ENCODE measurements at regions not wholly inside any gene's neighbourhood (a gene's known extent, or its start where the extent isn't known, plus 50 kb on each side); places are given as distances from the start of the nearest gene placed in this dataset.
"Not testable (repeated sequence)": the region's sequence is repeated elsewhere in the genome, so short reads cannot be mapped to it uniquely, and the experiment has no call there.

- ATAC-seq (replicated peaks; ENCODE audit: extremely low read depth, poor library complexity, severe bottlenecking) = no peak
Measured at GRCh38 chr5:126044111-126044668, 379.0 kb upstream of the GRAMD2B start.

GRCh38 chr5:126044931-126045565 lies 378.2 kb upstream of the GRAMD2B start:
- Mint-ChIP-seq H3K4me1 (no peaks in the 10 kb centered on the region), H3K36me3 (ENCODE audit: insufficient read depth) (peaks cover 4% of the 10 kb centered on the region), H3K27ac (ENCODE audit: low read depth) (no peak overlapping the region), H3K4me3 (no peak overlapping the region), H3K9me3 (peaks cover 16% of the 10 kb centered on the region), H3K27me3 (no peaks in the 10 kb centered on the region)
- DNase-seq (ENCODE audit: low spot score in 2 of 2) (no peak), ATAC-seq (replicated peaks; ENCODE audit: extremely low read depth, poor library complexity, severe bottlenecking) (no peak)

More at GRCh38 chr5:126044111-126044668, 379.0 kb upstream of the GRAMD2B start:
- Mint-ChIP-seq H3K27me3 (no peaks in the 10 kb centered on the region), H3K9me3 (peaks cover 10% of the 10 kb centered on the region), H3K4me1 (no peaks in the 10 kb centered on the region), H3K36me3 (ENCODE audit: insufficient read depth) (peaks cover 4% of the 10 kb centered on the region), H3K27ac (ENCODE audit: low read depth) (no peak overlapping the region), H3K4me3 (no peak overlapping the region)
- DNase-seq (ENCODE audit: low spot score in 2 of 2) = no peak

GRCh38 chr5:126046318-126046717 lies 376.9 kb upstream of the GRAMD2B start:
- Mint-ChIP-seq H3K27ac (ENCODE audit: low read depth) (no peak overlapping the region), H3K4me3 (no peak overlapping the region), H3K4me1 (no peaks in the 10 kb centered on the region), H3K9me3 (peaks cover 16% of the 10 kb centered on the region), H3K27me3 (no peaks in the 10 kb centered on the region), H3K36me3 (ENCODE audit: insufficient read depth) (peaks cover 4% of the 10 kb centered on the region)
- no peak for ATAC-seq (replicated peaks; ENCODE audit: extremely low read depth, poor library complexity, severe bottlenecking)
- no peak for DNase-seq (ENCODE audit: low spot score in 2 of 2)

GRCh38 chr5:126046846-126047571 lies 376.2 kb upstream of the GRAMD2B start:
- no peak overlapping the region for H3K27ac Mint-ChIP-seq (ENCODE audit: low read depth)
- ATAC-seq (replicated peaks; ENCODE audit: extremely low read depth, poor library complexity, severe bottlenecking) (no peak), DNase-seq (ENCODE audit: low spot score in 2 of 2) (no peak)
- no peaks in the 10 kb centered on the region for H3K27me3 Mint-ChIP-seq
- peaks cover 16% of the 10 kb centered on the region for H3K9me3 Mint-ChIP-seq
- no peak overlapping the region for H3K4me3 Mint-ChIP-seq
- no peaks in the 10 kb centered on the region for H3K4me1 Mint-ChIP-seq
- H3K36me3 Mint-ChIP-seq (ENCODE audit: insufficient read depth) = peaks cover 4% of the 10 kb centered on the region

- H3K4me3 Mint-ChIP-seq = no peak overlapping the region
- no peak for DNase-seq (ENCODE audit: low spot score in 2 of 2)
- no peak overlapping the region for H3K27ac Mint-ChIP-seq (ENCODE audit: low read depth)
- ATAC-seq (replicated peaks; ENCODE audit: extremely low read depth, poor library complexity, severe bottlenecking) = no peak
- peaks cover 20% of the 10 kb centered on the region for H3K9me3 Mint-ChIP-seq
- H3K36me3 Mint-ChIP-seq (ENCODE audit: insufficient read depth) = peaks cover 2% of the 10 kb centered on the region
- no peaks in the 10 kb centered on the region for H3K27me3 Mint-ChIP-seq
- H3K4me1 Mint-ChIP-seq = no peaks in the 10 kb centered on the region
Measured at GRCh38 chr5:126052120-126052519, 371.1 kb upstream of the GRAMD2B start.

- ATAC-seq (replicated peaks; ENCODE audit: extremely low read depth, poor library complexity, severe bottlenecking) (no peak), DNase-seq (ENCODE audit: low spot score in 2 of 2) (no peak)
- H3K27ac Mint-ChIP-seq (ENCODE audit: low read depth) = no peak overlapping the region
- H3K27me3 Mint-ChIP-seq = no peaks in the 10 kb centered on the region
- no peak overlapping the region for H3K4me3 Mint-ChIP-seq
- peaks cover 2% of the 10 kb centered on the region for H3K36me3 Mint-ChIP-seq (ENCODE audit: insufficient read depth)
- no peaks in the 10 kb centered on the region for H3K4me1 Mint-ChIP-seq
- peaks cover 20% of the 10 kb centered on the region for H3K9me3 Mint-ChIP-seq
Measured at GRCh38 chr5:126052791-126053190, 370.4 kb upstream of the GRAMD2B start.

GRCh38 chr5:126053630-126054029 lies 369.6 kb upstream of the GRAMD2B start:
- DNase-seq (ENCODE audit: low spot score in 2 of 2) (no peak), ATAC-seq (replicated peaks; ENCODE audit: extremely low read depth, poor library complexity, severe bottlenecking) (no peak)
- no peak overlapping the region for H3K4me3 Mint-ChIP-seq
- H3K27ac Mint-ChIP-seq (ENCODE audit: low read depth) = no peak overlapping the region
- peaks cover under 1% of the 10 kb centered on the region for H3K36me3 Mint-ChIP-seq (ENCODE audit: insufficient read depth)
- peaks cover 16% of the 10 kb centered on the region for H3K9me3 Mint-ChIP-seq
- H3K27me3 Mint-ChIP-seq = no peaks in the 10 kb centered on the region
- no peaks in the 10 kb centered on the region for H3K4me1 Mint-ChIP-seq

- Mint-ChIP-seq H3K36me3 (ENCODE audit: insufficient read depth) (no peaks in the 10 kb centered on the region), H3K27me3 (no peaks in the 10 kb centered on the region), H3K4me1 (no peaks in the 10 kb centered on the region), H3K4me3 (no peak overlapping the region), H3K9me3 (peaks cover 15% of the 10 kb centered on the region), H3K27ac (ENCODE audit: low read depth) (no peak overlapping the region)
- DNase-seq (ENCODE audit: low spot score in 2 of 2) (no peak), ATAC-seq (replicated peaks; ENCODE audit: extremely low read depth, poor library complexity, severe bottlenecking) (no peak)
Measured at GRCh38 chr5:126054577-126055347, 368.4 kb upstream of the GRAMD2B start.

- no peaks in the 10 kb centered on the region for H3K4me1 Mint-ChIP-seq
- ATAC-seq (replicated peaks; ENCODE audit: extremely low read depth, poor library complexity, severe bottlenecking) (no peak), DNase-seq (ENCODE audit: low spot score in 2 of 2) (no peak)
- no peak overlapping the region for H3K27ac Mint-ChIP-seq (ENCODE audit: low read depth)
- H3K27me3 Mint-ChIP-seq = no peaks in the 10 kb centered on the region
- H3K36me3 Mint-ChIP-seq (ENCODE audit: insufficient read depth) = no peaks in the 10 kb centered on the region
- H3K9me3 Mint-ChIP-seq = peaks cover 13% of the 10 kb centered on the region
- no peak overlapping the region for H3K4me3 Mint-ChIP-seq
Measured at GRCh38 chr5:126055348-126055729, 367.9 kb upstream of the GRAMD2B start.

- Mint-ChIP-seq H3K9me3 (peaks cover 13% of the 10 kb centered on the region), H3K27me3 (no peaks in the 10 kb centered on the region), H3K4me1 (no peaks in the 10 kb centered on the region), H3K4me3 (no peak overlapping the region), H3K36me3 (ENCODE audit: insufficient read depth) (no peaks in the 10 kb centered on the region), H3K27ac (ENCODE audit: low read depth) (no peak overlapping the region)
- no peak for ATAC-seq (replicated peaks; ENCODE audit: extremely low read depth, poor library complexity, severe bottlenecking)
- DNase-seq (ENCODE audit: low spot score in 2 of 2) = no peak
Measured at GRCh38 chr5:126056352-126056751, 366.9 kb upstream of the GRAMD2B start.

GRCh38 chr5:126056851-126057622 lies 366.2 kb upstream of the GRAMD2B start:
- no peaks in the 10 kb centered on the region for H3K4me1 Mint-ChIP-seq
- no peak for DNase-seq (ENCODE audit: low spot score in 2 of 2)
- H3K4me3 Mint-ChIP-seq = no peak overlapping the region
- H3K27me3 Mint-ChIP-seq = no peaks in the 10 kb centered on the region
- no peak overlapping the region for H3K27ac Mint-ChIP-seq (ENCODE audit: low read depth)
- peaks cover 13% of the 10 kb centered on the region for H3K9me3 Mint-ChIP-seq
- no peak for ATAC-seq (replicated peaks; ENCODE audit: extremely low read depth, poor library complexity, severe bottlenecking)
- no peaks in the 10 kb centered on the region for H3K36me3 Mint-ChIP-seq (ENCODE audit: insufficient read depth)

- not testable (repeated sequence) for H3K27me3 Mint-ChIP-seq, H3K4me1 Mint-ChIP-seq
Measured at GRCh38 chr5:126058392-126058791, 364.8 kb upstream of the GRAMD2B start.

More at GRCh38 chr5:126058392-126058791, 364.8 kb upstream of the GRAMD2B start:
- not testable (repeated sequence) for ATAC-seq (replicated peaks; ENCODE audit: extremely low read depth, poor library complexity, severe bottlenecking); H3K4me3 Mint-ChIP-seq; DNase-seq (ENCODE audit: low spot score in 2 of 2); H3K36me3 Mint-ChIP-seq (ENCODE audit: insufficient read depth); H3K27ac Mint-ChIP-seq (ENCODE audit: low read depth)
- peaks cover 13% of the 10 kb centered on the region for H3K9me3 Mint-ChIP-seq
